H1 (cell line): ENCODE measurements at regions not wholly inside any gene's neighbourhood (a gene's known extent, or its start where the extent isn't known, plus 50 kb on each side); places are given as distances from the start of the nearest gene placed in this dataset.
A peak's percentile ranks its signal among the peaks of the same experiment; 100 is the strongest.

Experiments
- CTCF ChIA-PET: fragments of 300-600 bp; sonication (Branson Sonifier 250); formaldehyde crosslinking; loops from one replicate; lab custom pipeline; 2021; ENCODE audit not compliant: partially characterized antibody; lab: Charles Lee
- POLR2A ChIA-PET: fragments of 300-600 bp; sonication (Branson Sonifier 250); formaldehyde crosslinking; loops from one replicate; lab custom pipeline; 2021; ENCODE audit warnings: inconsistent platforms; ENCODE audit not compliant: partially characterized antibody; lab: Charles Lee
- DNase-seq, 2 experiments: peaks; one replicate each; pipeline versions ENCODE4 v3.0.0 to v3.0.0-alpha.2; 2010 to 2022; ENCODE audit warnings: low spot score in 2 of 2, low read depth in 1 of 2, mixed read lengths in 1 of 2
- FAIRE-seq: peaks from 2 replicates; lab custom pipeline; 2011; peaks lifted over from hg19 to GRCh38; lab: Jason Lieb, UNC
- H2AFZ ChIP-seq: 2 replicates; pipeline ENCODE4 v1.8.1; 2012; ENCODE audit warnings: low read length, inconsistent platforms
- H2AK5ac ChIP-seq: 2 replicates; pipeline ENCODE4 v1.6.1; 2013; ENCODE audit warnings: low read depth, low read length
- H2BK120ac ChIP-seq: replicated peaks from 2 replicates; pipeline ENCODE3; 2013; ENCODE audit warnings: low read depth, low read length, inconsistent platforms
- H2BK12ac ChIP-seq: 2 replicates; pipeline ENCODE4 v1.6.1; 2013; ENCODE audit warnings: low read depth, low read length
- H2BK15ac ChIP-seq: 2 replicates; pipeline ENCODE4 v1.6.1; 2013; ENCODE audit warnings: low read length
- H2BK20ac ChIP-seq: 2 replicates; pipeline ENCODE4 v1.6.1; 2013; ENCODE audit warnings: low read length
- H2BK5ac ChIP-seq: 2 replicates; pipeline ENCODE4 v1.6.1; 2013; ENCODE audit warnings: low read depth, low read length
- H3K14ac ChIP-seq: 2 replicates; pipeline ENCODE4 v1.6.1; 2013; ENCODE audit warnings: inconsistent platforms; ENCODE audit not compliant: insufficient read length
- H3K18ac ChIP-seq: 2 replicates; pipeline ENCODE4 v1.6.1; 2013; ENCODE audit warnings: low read length; ENCODE audit errors: extremely low read depth
- H3K23ac ChIP-seq: 2 replicates; pipeline ENCODE4 v1.6.1; 2013; ENCODE audit warnings: inconsistent platforms; ENCODE audit not compliant: insufficient read length
- H3K23me2 ChIP-seq: 2 replicates; pipeline ENCODE4 v1.6.1; 2013; ENCODE audit warnings: low read depth, low read length
- H3K27ac ChIP-seq: 2 replicates; pipeline ENCODE4 v1.6.1; 2011; ENCODE audit warnings: low read depth, low read length, inconsistent platforms
- H3K27me3 ChIP-seq, 4 experiments: replicated peaks in 1 of 4; 1 replicate in 1 of 4; 2 replicates in 3 of 4; pipeline versions ENCODE4 v1.6.1 to v1.8.1; 2011 to 2013; ENCODE audit warnings: low read length in 3 of 4, mild to moderate bottlenecking in 3 of 4, inconsistent platforms in 2 of 4, mixed read lengths in 2 of 4, moderate library complexity in 1 of 4; ENCODE audit not compliant: control insufficient read depth in 3 of 4, insufficient read depth in 3 of 4; ENCODE audit errors: extremely low read depth in 1 of 4
- H3K36me3 ChIP-seq, 4 experiments: 2 replicates each; pipeline versions ENCODE4 v1.6.1 to v1.8.1; 2011 to 2013; ENCODE audit warnings: mild to moderate bottlenecking in 4 of 4, low read length in 3 of 4, moderate library complexity in 2 of 4, control low read depth in 1 of 4, inconsistent platforms in 1 of 4; ENCODE audit not compliant: insufficient read depth in 4 of 4, control insufficient read depth in 2 of 4
- H3K4ac ChIP-seq: replicated peaks from 2 replicates; pipeline ENCODE3; 2013; ENCODE audit warnings: low read length, low read depth, mixed read lengths, inconsistent platforms; ENCODE audit not compliant: insufficient read length
- H3K4me1 ChIP-seq, 4 experiments: replicated peaks in 1 of 4; 1 replicate in 1 of 4; 2 replicates in 3 of 4; pipeline versions ENCODE4 v1.6.1 to v1.8.1; 2011 to 2013; ENCODE audit warnings: low read length in 3 of 4, inconsistent platforms in 2 of 4, mixed read lengths in 1 of 4; ENCODE audit not compliant: insufficient read depth in 4 of 4, control insufficient read depth in 3 of 4
- H3K4me2 ChIP-seq, 2 experiments: 2 replicates each; pipeline versions ENCODE4 v1.6.1 to v1.8.1; 2011 to 2013; ENCODE audit warnings: low read depth in 2 of 2, low read length in 2 of 2, control low read depth in 1 of 2, inconsistent platforms in 1 of 2, mild to moderate bottlenecking in 1 of 2; ENCODE audit not compliant: insufficient read depth in 1 of 2
- H3K4me3 ChIP-seq, 4 experiments: fragments of 200-600, 300-600 bp in 1 of 4; sonication (generic), shearing (Covaris generic), sonication (Bioruptor Twin) in 1 of 4; 2 replicates each; pipeline versions ENCODE4 v1.5.1 to v1.8.1; 2011 to 2016; ENCODE audit warnings: low read length in 4 of 4, low read depth in 3 of 4, control low read depth in 2 of 4, inconsistent platforms in 2 of 4, mild to moderate bottlenecking in 2 of 4, mixed read lengths in 1 of 4, moderate library complexity in 1 of 4; ENCODE audit not compliant: insufficient read depth in 2 of 4; ENCODE audit errors: extremely low read depth in 1 of 4
- H3K56ac ChIP-seq: replicated peaks from 2 replicates; pipeline ENCODE3; 2013; ENCODE audit warnings: low read depth, mild to moderate bottlenecking, mixed read lengths, low read length, inconsistent platforms; ENCODE audit not compliant: insufficient read length
- H3K79me1 ChIP-seq: 2 replicates; pipeline ENCODE4 v1.6.1; 2013; ENCODE audit warnings: low read depth, low read length, control low read depth
- H3K79me2 ChIP-seq, 2 experiments: 2 replicates each; pipeline versions ENCODE4 v1.6.1 to v1.8.1; 2012 to 2013; ENCODE audit warnings: low read length in 2 of 2, mild to moderate bottlenecking in 2 of 2, inconsistent platforms in 1 of 2; ENCODE audit not compliant: insufficient read depth in 2 of 2, control insufficient read depth in 1 of 2
- H3K9ac ChIP-seq, 4 experiments: replicated peaks in 1 of 4; 1 replicate in 1 of 4; 2 replicates in 3 of 4; pipeline versions ENCODE4 v1.6.1 to v1.8.1; 2011 to 2013; ENCODE audit warnings: low read depth in 3 of 4, low read length in 3 of 4, control low read depth in 2 of 4, mild to moderate bottlenecking in 2 of 4, moderate library complexity in 2 of 4, inconsistent platforms in 1 of 4; ENCODE audit errors: extremely low read depth in 1 of 4
- H3K9me3 ChIP-seq, 2 experiments: 2 replicates each; pipeline versions ENCODE4 v1.6.1 to v1.8.1; 2012 to 2013; ENCODE audit warnings: mild to moderate bottlenecking in 2 of 2, moderate library complexity in 2 of 2, control low read depth in 1 of 2, inconsistent platforms in 1 of 2, low read depth in 1 of 2, low read length in 1 of 2, mixed read lengths in 1 of 2; ENCODE audit not compliant: insufficient read depth in 2 of 2
- H4K20me1 ChIP-seq, 2 experiments: replicated peaks in 1 of 2; 2 replicates each; pipeline versions ENCODE3 to v1.8.1; 2011 to 2013; ENCODE audit warnings: inconsistent platforms in 2 of 2, low read length in 2 of 2, mild to moderate bottlenecking in 1 of 2; ENCODE audit not compliant: insufficient read depth in 2 of 2, control insufficient read depth in 1 of 2
- H4K5ac ChIP-seq: 2 replicates; pipeline ENCODE4 v1.6.1; 2013; ENCODE audit warnings: low read length, low read depth, mixed read lengths, inconsistent platforms; ENCODE audit not compliant: insufficient read length
- H4K8ac ChIP-seq: 2 replicates; pipeline ENCODE4 v1.8.0; 2013; ENCODE audit warnings: mild to moderate bottlenecking, moderate library complexity, low read length, inconsistent platforms; ENCODE audit not compliant: insufficient read depth; ENCODE audit errors: extremely low read depth
- H4K91ac ChIP-seq: replicated peaks from 2 replicates; pipeline ENCODE3; 2013; ENCODE audit warnings: low read length, mixed read lengths, inconsistent platforms; ENCODE audit not compliant: insufficient read length
- CTBP2 ChIP-seq: IDR thresholded peaks from 2 replicates; pipeline ENCODE4 v1.7.0; 2011; ENCODE audit warnings: borderline replicate concordance, mild to moderate bottlenecking, moderate library complexity, mixed read lengths, low read length; ENCODE audit not compliant: insufficient read depth, insufficient read length
- RXRA ChIP-seq: IDR thresholded peaks from 2 replicates; pipeline ENCODE4 v1.6.1; 2011; ENCODE audit warnings: low read depth, mild to moderate bottlenecking, low read length, moderate library complexity; ENCODE audit not compliant: insufficient read depth
- WGBS, 2 experiments: shearing (Covaris generic) in 1 of 2; methylation state at CpG; one replicate each; pipeline versions ENCODE4 v1.1.6 to v1.1.7; 2013 to 2015; ENCODE audit warnings: low lambda C conversion rate in 2 of 2, mixed read lengths in 2 of 2, inconsistent platforms in 1 of 2, low coverage in 1 of 2, missing lambda C conversion rate in 1 of 2; ENCODE audit not compliant: insufficient replicate concordance in 2 of 2, insufficient coverage in 1 of 2, insufficient read length in 1 of 2; ENCODE audit errors: extremely low coverage in 1 of 2, missing lambda C conversion rate in 1 of 2; 5-methylcytosine and 5-hydroxymethylcytosine counted together

DNA sequence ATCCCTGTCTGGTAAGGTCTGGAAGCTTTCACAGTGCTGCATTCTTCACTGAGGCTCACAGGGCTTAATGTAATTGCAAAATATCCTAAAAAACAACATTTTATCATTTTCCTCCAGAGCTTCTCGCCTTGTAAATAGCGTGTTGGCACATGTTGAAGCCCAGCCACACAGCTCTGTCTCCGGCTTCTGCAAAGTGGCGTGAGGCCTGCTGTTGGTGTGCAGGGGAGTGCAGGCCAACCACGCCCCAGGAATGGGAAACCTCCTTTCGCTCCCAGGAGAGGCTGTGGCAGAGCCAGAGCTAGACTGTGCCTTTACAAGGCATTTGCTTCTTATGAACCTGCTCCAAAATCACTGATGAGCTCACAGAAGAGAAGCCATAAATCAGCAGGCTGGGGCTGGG lies 248.2 kb upstream of the MAF start:
- Histone ChIP-seq H3K23ac (no peak overlapping the region), H4K8ac (0 out of 2 replicates have a peak overlapping the region, but pooled peaks have one; percentile 59), H2BK20ac (no peak overlapping the region), H3K14ac (no peak overlapping the region), H4K91ac (no peak overlapping the region), H2AFZ (no peak overlapping the region), H2BK12ac (no peak overlapping the region), H4K20me1 (no peaks in the 10 kb centered on the region), H2BK15ac (no peak overlapping the region), H3K4ac (no peak overlapping the region), H3K56ac (no peak overlapping the region), H3K9me3 (no peaks in the 10 kb centered on the region), H3K27me3 (no peaks in the 10 kb centered on the region; a peak in 1 of 7 replicates), H3K27ac (no peak overlapping the region), H3K79me1 (no peaks in the 10 kb centered on the region), H3K23me2 (no peaks in the 10 kb centered on the region; the same call in 1 of the 2 replicates), H3K36me3 (no peaks in the 10 kb centered on the region; a peak in 1 of 8 replicates), H3K4me3 (no peak overlapping the region), H3K4me2 (no peak overlapping the region), H2AK5ac (no peak overlapping the region), H3K79me2 (no peaks in the 10 kb centered on the region), H3K18ac (no peak overlapping the region), H4K5ac (no peak overlapping the region), H2BK120ac (no peak overlapping the region), H3K9ac (no peak overlapping the region), H3K4me1 (no peaks in the 10 kb centered on the region; a peak in 1 of 7 replicates), H2BK5ac (no peak overlapping the region)
- no peak for FAIRE-seq
- WGBS, 2 experiments: 97% methylated on average over 6 of the region's 6 CpGs; no CpG with 5 or more reads in 1 of the 2 experiments
- TF ChIP-seq RXRA (no peak), CTBP2 (no peak)
- POLR2A ChIA-PET: no interaction called here
- CTCF ChIA-PET: no interaction called here
- no peak for DNase-seq
